ENCODE measurements at regions not wholly inside any gene's neighbourhood (a gene's known extent, or its start where the extent isn't known, plus 50 kb on each side); places are given as distances from the start of the nearest gene placed in this dataset.

GRCh38 chr6:50145125-50145524 is 95.4 kb upstream of the DEFB112 start:
- DNase-seq (ENCODE audit: low read depth in 1 of 2, low spot score in 1 of 2): peak in 1 of 2 experiments; percentile 40

DNA sequence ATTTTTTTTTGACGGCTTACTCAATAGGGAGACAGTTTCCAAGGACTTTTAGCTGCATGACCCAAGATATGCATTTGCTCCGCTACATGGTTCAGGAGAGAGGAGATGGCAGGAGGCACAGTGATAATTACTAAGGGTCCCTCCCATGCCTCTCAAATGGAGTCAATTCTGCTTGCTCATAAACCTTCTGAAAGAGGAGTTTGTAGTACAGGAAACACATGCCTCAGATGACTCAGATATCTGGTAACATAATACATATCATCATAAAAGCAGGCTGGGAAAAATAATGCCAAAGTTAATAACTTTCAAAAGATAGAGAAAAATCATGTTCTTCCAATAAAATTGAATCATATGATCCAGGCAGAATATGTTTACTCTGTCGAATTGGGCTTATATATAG is 97.6 kb upstream of the DEFB112 start:
- no peak for DNase-seq (ENCODE audit: low read depth in 1 of 2, low spot score in 1 of 2)
- TF ChIP-seq JUND (IDR thresholded peaks at IDR 0.05; ENCODE audit: low read depth): no peak
- in situ Hi-C loops (cut with HindIII; ENCODE audit: low pct_unique_long_range_greater_than_20kb, low sequenced_read_pairs): no loop called here

More at GRCh38 chr6:50145125-50145524, 95.4 kb upstream of the DEFB112 start:
- in situ Hi-C loops (cut with HindIII; ENCODE audit: low pct_unique_long_range_greater_than_20kb, low sequenced_read_pairs): no loop called here
- TF ChIP-seq JUND (IDR thresholded peaks at IDR 0.05; ENCODE audit: low read depth): no peak

DNA sequence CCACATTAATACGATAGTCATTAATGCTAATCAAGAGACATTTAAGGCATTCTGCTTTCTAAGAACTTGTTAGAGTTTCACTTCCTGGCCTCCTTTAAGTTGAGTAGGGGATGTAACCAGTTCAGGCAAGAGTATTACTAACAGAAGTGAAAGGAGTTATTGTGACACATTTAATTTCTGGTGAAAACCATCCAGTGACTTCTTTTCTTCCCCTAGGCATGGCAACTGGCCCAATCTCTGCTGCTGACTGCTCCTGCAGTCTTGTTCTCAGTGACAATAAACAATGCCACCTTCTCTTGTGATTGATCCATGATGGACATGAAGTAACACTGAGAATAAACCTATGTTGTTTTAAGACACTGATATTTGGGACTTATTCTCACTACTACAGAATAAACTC is 130.9 kb upstream of the DEFB112 start:
- no peak for DNase-seq (ENCODE audit: low read depth in 1 of 2, low spot score in 1 of 2)
- no peak for TF ChIP-seq JUND (IDR thresholded peaks at IDR 0.05; ENCODE audit: low read depth)
- in situ Hi-C loops (cut with HindIII; ENCODE audit: low pct_unique_long_range_greater_than_20kb, low sequenced_read_pairs): no loop called here

- no peak for TF ChIP-seq JUND (IDR thresholded peaks at IDR 0.05; ENCODE audit: low read depth)
- in situ Hi-C loops (cut with HindIII; ENCODE audit: low pct_unique_long_range_greater_than_20kb, low sequenced_read_pairs): no loop called here
These were observed 135.3 kb upstream of the DEFB112 start for GRCh38 chr6:50185006-50185405.

GRCh38 chr6:50187351-50187921 is 137.7 kb upstream of the DEFB112 start:
- in situ Hi-C loops (cut with HindIII; ENCODE audit: low pct_unique_long_range_greater_than_20kb, low sequenced_read_pairs): no loop called here
- TF ChIP-seq JUND (IDR thresholded peaks at IDR 0.05; ENCODE audit: low read depth): no peak
- no peak for DNase-seq (ENCODE audit: low read depth in 1 of 2, low spot score in 1 of 2)

More at GRCh38 chr6:50185006-50185405, 135.3 kb upstream of the DEFB112 start:
- DNase-seq (ENCODE audit: low read depth in 1 of 2, low spot score in 1 of 2): peak; percentile 5 to 63

- no peak for DNase-seq (ENCODE audit: low read depth in 1 of 2, low spot score in 1 of 2)
- in situ Hi-C loops (cut with HindIII; ENCODE audit: low pct_unique_long_range_greater_than_20kb, low sequenced_read_pairs): no loop called here
- TF ChIP-seq JUND (IDR thresholded peaks at IDR 0.05; ENCODE audit: low read depth): no peak
These were observed 148.5 kb upstream of the DEFB112 start for GRCh38 chr6:50198245-50198644.

- DNase-seq (ENCODE audit: low read depth in 1 of 2, low spot score in 1 of 2): no peak
- TF ChIP-seq JUND (IDR thresholded peaks at IDR 0.05; ENCODE audit: low read depth): no peak
- in situ Hi-C loops (cut with HindIII; ENCODE audit: low pct_unique_long_range_greater_than_20kb, low sequenced_read_pairs): no loop called here
These were observed 153.0 kb upstream of the DEFB112 start for GRCh38 chr6:50202766-50203165.

DNA sequence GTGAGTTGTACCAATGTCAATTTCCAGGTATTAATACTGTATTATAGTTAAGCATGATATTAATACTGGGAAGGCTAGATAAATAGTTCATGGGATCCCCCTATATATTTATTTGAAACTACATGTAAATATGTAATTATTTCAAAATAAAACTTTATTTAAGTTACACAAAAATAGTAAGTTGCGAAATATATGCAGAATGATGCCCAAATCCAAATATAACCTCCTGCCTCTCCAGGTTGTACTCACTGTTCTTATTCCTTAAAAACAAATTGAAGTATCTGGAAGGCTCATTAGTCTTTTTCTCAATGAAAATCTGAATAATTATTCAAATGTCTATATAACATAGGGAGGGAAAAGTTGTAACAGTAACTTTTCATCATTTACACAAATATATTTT is 161.9 kb upstream of the DEFB112 start:
- in situ Hi-C loops (cut with HindIII; ENCODE audit: low pct_unique_long_range_greater_than_20kb, low sequenced_read_pairs): no loop called here
- no peak for TF ChIP-seq JUND (IDR thresholded peaks at IDR 0.05; ENCODE audit: low read depth)
- DNase-seq (ENCODE audit: low read depth in 1 of 2, low spot score in 1 of 2): no peak

DNA sequence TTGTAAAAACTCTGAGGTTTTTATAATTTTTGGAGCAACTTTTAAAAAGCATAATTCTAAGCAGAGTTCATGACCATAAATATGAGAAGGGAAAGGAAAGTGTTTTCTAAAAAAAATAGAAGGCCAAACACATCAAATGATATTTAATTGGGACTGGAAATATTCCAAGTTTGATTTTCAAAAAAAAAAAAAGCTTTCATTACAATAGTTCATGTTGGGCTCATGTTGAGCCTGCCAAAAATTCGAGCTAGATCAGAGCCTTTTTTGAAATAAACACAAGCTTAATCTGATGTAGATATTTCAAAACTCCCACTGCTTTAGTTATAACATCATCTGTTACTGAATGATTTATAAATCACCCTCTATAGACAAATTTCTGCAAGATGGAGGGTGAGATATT is 163.4 kb upstream of the DEFB112 start:
- in situ Hi-C loops (cut with HindIII; ENCODE audit: low pct_unique_long_range_greater_than_20kb, low sequenced_read_pairs): no loop called here
- TF ChIP-seq JUND (IDR thresholded peaks at IDR 0.05; ENCODE audit: low read depth): no peak
- DNase-seq (ENCODE audit: low read depth in 1 of 2, low spot score in 1 of 2): no peak

DNA sequence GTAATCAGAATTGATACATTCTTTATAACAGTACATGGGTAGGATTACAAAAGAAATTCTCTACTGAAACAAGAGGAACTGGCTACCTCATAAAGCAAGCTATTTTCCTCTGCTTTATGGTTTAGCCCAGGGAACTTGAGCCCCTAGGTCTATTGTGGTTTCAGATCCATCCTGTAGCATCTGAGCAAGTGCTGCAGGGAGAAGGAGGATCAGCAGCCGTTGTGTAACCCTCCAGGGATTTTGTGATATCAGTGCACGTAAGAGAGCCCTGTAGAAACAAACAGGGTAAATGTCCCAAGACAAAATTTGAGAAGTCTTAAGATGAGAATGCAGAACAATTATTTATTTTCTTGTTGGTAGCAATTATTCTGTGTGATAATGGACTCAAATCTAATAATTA is 165.2 kb upstream of the DEFB112 start:
- no peak for DNase-seq (ENCODE audit: low read depth in 1 of 2, low spot score in 1 of 2)
- in situ Hi-C loops (cut with HindIII; ENCODE audit: low pct_unique_long_range_greater_than_20kb, low sequenced_read_pairs): no loop called here
- no peak for TF ChIP-seq JUND (IDR thresholded peaks at IDR 0.05; ENCODE audit: low read depth)

DNA sequence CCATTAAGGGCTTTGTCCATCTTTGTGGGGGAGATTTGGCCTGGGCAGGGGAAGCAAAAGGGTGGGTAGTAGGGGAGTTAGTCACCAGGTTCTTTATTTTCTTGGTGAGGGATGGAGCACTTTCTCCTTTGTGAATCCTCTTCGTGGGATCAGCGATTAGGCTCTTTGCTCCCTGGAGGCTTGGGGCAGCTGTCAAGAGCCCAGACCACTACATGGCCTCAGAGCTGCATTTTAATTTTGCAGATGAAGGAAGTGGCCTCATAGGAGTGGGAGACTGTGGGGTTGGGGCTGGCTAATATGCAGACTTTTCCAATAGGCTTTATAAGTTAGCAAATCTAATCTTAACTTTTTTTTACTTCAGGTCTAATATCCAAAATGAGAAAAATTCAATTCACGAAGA is 168.1 kb upstream of the DEFB112 start:
- no peak for TF ChIP-seq JUND (IDR thresholded peaks at IDR 0.05; ENCODE audit: low read depth)
- no peak for DNase-seq (ENCODE audit: low read depth in 1 of 2, low spot score in 1 of 2)
- in situ Hi-C loops (cut with HindIII; ENCODE audit: low pct_unique_long_range_greater_than_20kb, low sequenced_read_pairs): no loop called here

DNA sequence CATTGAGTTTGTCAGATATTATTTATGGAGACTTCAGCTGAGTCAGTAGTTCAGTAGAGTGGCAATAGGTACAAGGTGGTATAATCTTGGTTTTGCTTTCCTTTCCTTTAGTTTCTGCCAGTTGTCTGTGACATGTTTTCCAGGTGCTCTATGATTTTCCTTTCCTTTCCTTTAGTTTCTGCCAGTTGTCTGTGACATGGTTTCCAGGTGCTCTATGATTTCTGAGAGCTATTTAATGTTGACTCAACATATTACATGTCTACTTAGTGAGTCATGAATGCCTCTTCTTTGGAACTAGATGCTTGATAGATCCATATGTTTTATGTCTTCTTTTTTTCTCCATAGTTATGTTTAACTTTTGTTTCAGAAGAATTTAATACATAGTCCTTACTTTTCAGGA is 186.4 kb upstream of the DEFB112 start:
- no peak for TF ChIP-seq JUND (IDR thresholded peaks at IDR 0.05; ENCODE audit: low read depth)
- in situ Hi-C loops (cut with HindIII; ENCODE audit: low pct_unique_long_range_greater_than_20kb, low sequenced_read_pairs): no loop called here
- DNase-seq (ENCODE audit: low read depth in 1 of 2, low spot score in 1 of 2): no peak

DNA sequence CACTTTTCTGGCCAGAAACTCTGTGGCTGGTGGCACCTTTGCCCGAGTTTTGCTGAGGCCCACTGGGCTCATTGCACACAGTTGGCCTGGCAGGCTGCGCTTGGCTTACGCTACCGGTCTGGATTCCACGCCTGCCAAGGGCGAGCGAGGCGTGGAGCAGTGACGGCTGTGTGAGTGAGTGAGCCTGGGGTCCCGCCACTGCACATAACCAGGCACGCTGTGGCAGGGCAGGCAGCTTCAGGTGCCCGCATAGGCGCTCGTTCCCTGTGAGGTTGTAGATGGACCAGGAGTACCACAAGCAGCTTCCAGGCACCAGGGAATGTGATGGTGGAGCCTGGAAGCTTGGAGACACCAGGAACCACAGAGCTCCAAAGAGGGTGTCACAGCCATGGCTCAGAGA is 190.1 kb upstream of the DEFB112 start:
- no peak for DNase-seq (ENCODE audit: low read depth in 1 of 2, low spot score in 1 of 2)
- no peak for TF ChIP-seq JUND (IDR thresholded peaks at IDR 0.05; ENCODE audit: low read depth)
- in situ Hi-C loops (cut with HindIII; ENCODE audit: low pct_unique_long_range_greater_than_20kb, low sequenced_read_pairs): no loop called here

- no peak for TF ChIP-seq JUND (IDR thresholded peaks at IDR 0.05; ENCODE audit: low read depth)
- DNase-seq (ENCODE audit: low read depth in 1 of 2, low spot score in 1 of 2): no peak
- in situ Hi-C loops (cut with HindIII; ENCODE audit: low pct_unique_long_range_greater_than_20kb, low sequenced_read_pairs): no loop called here
These were observed 191.3 kb upstream of the DEFB112 start for GRCh38 chr6:50240986-50241385.

Measured in T47D (cell line).